ENCODE measurements at regions not wholly inside any gene's neighbourhood (a gene's known extent, or its start where the extent isn't known, plus 50 kb on each side); places are given as distances from the start of the nearest gene placed in this dataset.

- H4K20me1 ChIP-seq (ENCODE audit: insufficient read depth, low read length): no peaks in the 10 kb centered on the region
- no peak for ATAC-seq (ENCODE audit: insufficient read depth, low read depth)
- H3K4me3 ChIP-seq (ENCODE audit: low read depth in 1 of 2, low read length in 2 of 2): no peak overlapping the region
- no peak for TF ChIP-seq CTCF (IDR thresholded peaks at IDR 0.05; ENCODE audit: borderline replicate concordance, extremely low read depth, low read length, poor library complexity, severe bottlenecking)
- TF ChIP-seq EZH2 (IDR thresholded peaks at IDR 0.05; ENCODE audit: borderline replicate concordance, low read depth, low read length, severe bottlenecking): no peak
- H3K27me3 ChIP-seq (ENCODE audit: insufficient read depth, low read length, poor library complexity): no peaks in the 10 kb centered on the region
- H3K9ac ChIP-seq (ENCODE audit: low read depth, low read length): no peak overlapping the region
- H3K79me2 ChIP-seq (ENCODE audit: insufficient read depth, low read length): no peaks in the 10 kb centered on the region
- no peak overlapping the region for H3K4me2 ChIP-seq (ENCODE audit: insufficient read depth, low read length)
- H3K4me1 ChIP-seq (ENCODE audit: insufficient read depth, low read length): no peaks in the 10 kb centered on the region
- no peak overlapping the region for H2AFZ ChIP-seq (ENCODE audit: low read depth, low read length)
- no peak overlapping the region for H3K27ac ChIP-seq (ENCODE audit: low read length)
- no peaks in the 10 kb centered on the region for H3K36me3 ChIP-seq (ENCODE audit: insufficient read depth, low read length)
- no peaks in the 10 kb centered on the region for H3K9me3 ChIP-seq (ENCODE audit: insufficient read depth, low read length, severe bottlenecking)
- DNase-seq: no peak
Measured at GRCh38 chr3:5473471-5473870, 286.0 kb downstream of the EDEM1 start.

DNA sequence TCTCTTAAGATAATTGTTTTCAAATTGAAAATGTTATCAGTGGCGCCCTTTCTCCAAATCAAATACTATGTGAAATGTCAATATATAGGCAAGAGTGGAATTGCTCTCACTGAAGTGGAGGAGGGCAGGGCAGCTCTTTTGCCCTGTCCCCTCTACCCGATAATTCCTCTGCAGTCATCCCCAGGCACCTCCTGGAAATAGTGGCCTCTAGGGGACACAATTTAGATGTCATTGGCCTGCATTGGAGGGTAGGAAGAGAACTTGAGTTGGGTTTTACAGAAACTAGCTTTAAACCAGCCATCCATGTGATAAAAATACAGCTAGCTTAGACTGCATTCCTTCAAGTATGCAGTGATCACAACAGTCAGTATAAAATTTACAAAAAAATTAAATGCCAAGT is 288.9 kb downstream of the EDEM1 start:
- Histone ChIP-seq H4K20me1 (ENCODE audit: insufficient read depth, low read length) (no peaks in the 10 kb centered on the region), H3K27ac (ENCODE audit: low read length) (no peak overlapping the region), H3K9ac (ENCODE audit: low read depth, low read length) (no peak overlapping the region), H3K36me3 (ENCODE audit: insufficient read depth, low read length) (no peaks in the 10 kb centered on the region), H3K27me3 (ENCODE audit: insufficient read depth, low read length, poor library complexity) (no peaks in the 10 kb centered on the region), H3K9me3 (ENCODE audit: insufficient read depth, low read length, severe bottlenecking) (no peaks in the 10 kb centered on the region), H3K79me2 (ENCODE audit: insufficient read depth, low read length) (no peaks in the 10 kb centered on the region), H3K4me3 (ENCODE audit: low read depth in 1 of 2, low read length in 2 of 2) (no peak overlapping the region), H3K4me2 (ENCODE audit: insufficient read depth, low read length) (no peak overlapping the region), H2AFZ (ENCODE audit: low read depth, low read length) (no peak overlapping the region), H3K4me1 (ENCODE audit: insufficient read depth, low read length) (no peaks in the 10 kb centered on the region)
- DNase-seq (no peak), ATAC-seq (ENCODE audit: insufficient read depth, low read depth) (no peak)
- TF ChIP-seq CTCF (IDR thresholded peaks at IDR 0.05; ENCODE audit: borderline replicate concordance, extremely low read depth, low read length, poor library complexity, severe bottlenecking) (peak; percentile 8), EZH2 (IDR thresholded peaks at IDR 0.05; ENCODE audit: borderline replicate concordance, low read depth, low read length, severe bottlenecking) (no peak)

GRCh38 chr3:5479229-5479799 is 291.8 kb downstream of the EDEM1 start:
- Histone ChIP-seq H3K36me3 (ENCODE audit: insufficient read depth, low read length) (no peaks in the 10 kb centered on the region), H3K79me2 (ENCODE audit: insufficient read depth, low read length) (no peaks in the 10 kb centered on the region), H3K27ac (ENCODE audit: low read length) (no peak overlapping the region), H3K4me3 (ENCODE audit: low read depth in 1 of 2, low read length in 2 of 2) (no peak overlapping the region), H4K20me1 (ENCODE audit: insufficient read depth, low read length) (no peaks in the 10 kb centered on the region), H3K9me3 (ENCODE audit: insufficient read depth, low read length, severe bottlenecking) (no peaks in the 10 kb centered on the region), H2AFZ (ENCODE audit: low read depth, low read length) (no peak overlapping the region), H3K9ac (ENCODE audit: low read depth, low read length) (no peak overlapping the region), H3K4me1 (ENCODE audit: insufficient read depth, low read length) (no peaks in the 10 kb centered on the region), H3K27me3 (ENCODE audit: insufficient read depth, low read length, poor library complexity) (no peaks in the 10 kb centered on the region), H3K4me2 (ENCODE audit: insufficient read depth, low read length) (no peak overlapping the region)
- TF ChIP-seq CTCF (IDR thresholded peaks at IDR 0.05; ENCODE audit: borderline replicate concordance, extremely low read depth, low read length, poor library complexity, severe bottlenecking) (no peak), EZH2 (IDR thresholded peaks at IDR 0.05; ENCODE audit: borderline replicate concordance, low read depth, low read length, severe bottlenecking) (no peak)
- no peak for ATAC-seq (ENCODE audit: insufficient read depth, low read depth)
- DNase-seq: no peak

DNA sequence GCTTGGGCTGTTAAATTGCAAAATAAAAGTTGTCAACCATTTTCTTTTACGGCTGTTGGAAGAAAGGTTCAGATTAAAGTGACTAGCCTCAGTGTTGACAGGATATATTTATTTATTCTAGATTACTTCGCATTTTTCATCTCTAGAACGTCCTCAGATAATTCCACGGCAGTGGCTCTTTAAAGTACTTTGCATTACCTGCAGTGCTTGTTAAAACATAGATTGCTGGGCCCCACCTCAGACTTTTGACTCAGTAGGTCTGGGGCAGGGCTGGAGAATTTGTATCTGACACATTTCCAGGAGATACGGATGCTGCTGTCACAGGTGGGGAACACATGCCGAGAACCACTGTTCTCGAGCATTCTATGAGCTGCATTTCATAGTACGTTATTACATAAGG is 292.7 kb downstream of the EDEM1 start:
- Histone ChIP-seq H3K27ac (ENCODE audit: low read length) (no peak overlapping the region), H3K4me3 (ENCODE audit: low read depth in 1 of 2, low read length in 2 of 2) (no peak overlapping the region), H4K20me1 (ENCODE audit: insufficient read depth, low read length) (no peaks in the 10 kb centered on the region), H3K4me1 (ENCODE audit: insufficient read depth, low read length) (no peaks in the 10 kb centered on the region), H3K9me3 (ENCODE audit: insufficient read depth, low read length, severe bottlenecking) (no peaks in the 10 kb centered on the region), H3K4me2 (ENCODE audit: insufficient read depth, low read length) (no peak overlapping the region), H2AFZ (ENCODE audit: low read depth, low read length) (no peak overlapping the region), H3K9ac (ENCODE audit: low read depth, low read length) (no peak overlapping the region), H3K79me2 (ENCODE audit: insufficient read depth, low read length) (no peaks in the 10 kb centered on the region), H3K27me3 (ENCODE audit: insufficient read depth, low read length, poor library complexity) (no peaks in the 10 kb centered on the region), H3K36me3 (ENCODE audit: insufficient read depth, low read length) (no peaks in the 10 kb centered on the region)
- no peak for ATAC-seq (ENCODE audit: insufficient read depth, low read depth)
- DNase-seq: no peak
- TF ChIP-seq CTCF (IDR thresholded peaks at IDR 0.05; ENCODE audit: borderline replicate concordance, extremely low read depth, low read length, poor library complexity, severe bottlenecking) (no peak), EZH2 (IDR thresholded peaks at IDR 0.05; ENCODE audit: borderline replicate concordance, low read depth, low read length, severe bottlenecking) (no peak)

Measured in DND-41 (cell line).